ENCODE measurements at regions not wholly inside any gene's neighbourhood (a gene's known extent, or its start where the extent isn't known, plus 50 kb on each side); places are given as distances from the start of the nearest gene placed in this dataset.

- DNase-seq (ENCODE audit: extremely low spot score): no peak
- TF ChIP-seq, protein P1, sequence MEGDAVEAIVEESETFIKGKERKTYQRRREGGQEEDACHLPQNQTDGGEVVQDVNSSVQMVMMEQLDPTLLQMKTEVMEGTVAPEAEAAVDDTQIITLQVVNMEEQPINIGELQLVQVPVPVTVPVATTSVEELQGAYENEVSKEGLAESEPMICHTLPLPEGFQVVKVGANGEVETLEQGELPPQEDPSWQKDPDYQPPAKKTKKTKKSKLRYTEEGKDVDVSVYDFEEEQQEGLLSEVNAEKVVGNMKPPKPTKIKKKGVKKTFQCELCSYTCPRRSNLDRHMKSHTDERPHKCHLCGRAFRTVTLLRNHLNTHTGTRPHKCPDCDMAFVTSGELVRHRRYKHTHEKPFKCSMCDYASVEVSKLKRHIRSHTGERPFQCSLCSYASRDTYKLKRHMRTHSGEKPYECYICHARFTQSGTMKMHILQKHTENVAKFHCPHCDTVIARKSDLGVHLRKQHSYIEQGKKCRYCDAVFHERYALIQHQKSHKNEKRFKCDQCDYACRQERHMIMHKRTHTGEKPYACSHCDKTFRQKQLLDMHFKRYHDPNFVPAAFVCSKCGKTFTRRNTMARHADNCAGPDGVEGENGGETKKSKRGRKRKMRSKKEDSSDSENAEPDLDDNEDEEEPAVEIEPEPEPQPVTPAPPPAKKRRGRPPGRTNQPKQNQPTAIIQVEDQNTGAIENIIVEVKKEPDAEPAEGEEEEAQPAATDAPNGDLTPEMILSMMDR (IDR thresholded peaks at IDR 0.05; ENCODE audit: control extremely low read depth, extremely low read depth, low read depth, missing control alignments): no peak
- ChIA-PET POLR2A (no interaction called here), CTCF (interaction anchor here (1.2 kb wide), 1 partner anchor 36 kb away, joined by 3 read pairs; no protein-coding TSS in a partner anchor)
Observed at GRCh38 chr17:51496378-51496777, 236.0 kb downstream of the UTP18 start.

- POLR2A ChIA-PET: no interaction called here
- DNase-seq (ENCODE audit: extremely low spot score): no peak
- TF ChIP-seq, protein P1 (IDR thresholded peaks at IDR 0.05; ENCODE audit: control extremely low read depth, extremely low read depth, low read depth, missing control alignments): no peak
- CTCF ChIA-PET: interaction anchor here (0.9 to 1.6 kb wide), 3 partner anchors 10 to 116 kb away, joined by 3 to 5 read pairs (median 4); no protein-coding TSS in a partner anchor
Observed at GRCh38 chr17:51499897-51500296, 239.6 kb downstream of the UTP18 start.

DNA sequence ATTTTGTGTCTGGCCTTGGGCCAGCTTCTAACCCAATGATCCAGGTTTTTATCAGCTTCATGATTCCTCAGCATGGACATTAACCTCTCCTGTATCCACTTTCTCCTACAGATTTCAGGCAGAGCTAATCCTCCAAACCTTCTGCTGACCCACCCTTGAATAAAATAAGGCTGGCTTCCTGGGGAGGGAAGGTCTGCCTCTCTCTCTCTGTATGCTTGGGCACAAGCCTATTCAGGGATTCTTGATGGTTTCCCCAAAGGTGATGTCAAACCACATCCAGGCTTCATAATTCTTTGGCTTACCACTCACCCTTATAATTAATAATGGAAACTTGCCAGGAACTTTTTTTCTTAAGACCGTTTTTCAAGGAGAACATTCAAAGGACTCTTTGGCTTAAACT is 240.1 kb downstream of the UTP18 start:
- ChIA-PET POLR2A (no interaction called here), CTCF (interaction anchor here (1.2 to 1.6 kb wide), 2 partner anchors 11 to 36 kb away, joined by 4 to 5 read pairs; no protein-coding TSS in a partner anchor)
- TF ChIP-seq, protein P1 (IDR thresholded peaks at IDR 0.05; ENCODE audit: control extremely low read depth, extremely low read depth, low read depth, missing control alignments): no peak

GRCh38 chr17:51505450-51505849 is 245.1 kb downstream of the UTP18 start:
- no peak for DNase-seq (ENCODE audit: extremely low spot score)
- ChIA-PET CTCF (no interaction called here), POLR2A (no interaction called here)
- TF ChIP-seq, protein P1 (IDR thresholded peaks at IDR 0.05; ENCODE audit: control extremely low read depth, extremely low read depth, low read depth, missing control alignments): no peak

More for the DNA sequence above, 240.1 kb downstream of the UTP18 start:
- no peak for DNase-seq (ENCODE audit: extremely low spot score)

DNA sequence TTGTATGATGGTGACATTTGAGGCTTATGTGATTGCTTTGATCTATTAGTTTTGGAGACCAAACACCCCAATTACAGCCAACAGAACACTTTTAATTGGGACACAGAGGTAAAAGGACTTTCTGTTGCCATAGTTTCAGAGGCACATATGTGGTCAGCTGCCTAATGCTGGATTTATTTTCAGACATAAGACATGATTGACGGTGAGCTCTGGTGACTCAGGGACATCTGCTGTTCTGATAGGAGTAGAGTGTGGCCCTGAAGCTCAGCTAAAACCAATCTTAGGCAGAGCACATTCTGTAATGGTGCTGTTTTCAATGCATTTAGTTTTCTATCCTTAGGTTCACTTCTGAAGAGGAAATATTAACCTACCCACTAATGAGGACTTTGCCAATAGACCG is 247.1 kb downstream of the UTP18 start:
- DNase-seq (ENCODE audit: extremely low spot score): no peak
- TF ChIP-seq, protein P1 (IDR thresholded peaks at IDR 0.05; ENCODE audit: control extremely low read depth, extremely low read depth, low read depth, missing control alignments): no peak

DNA sequence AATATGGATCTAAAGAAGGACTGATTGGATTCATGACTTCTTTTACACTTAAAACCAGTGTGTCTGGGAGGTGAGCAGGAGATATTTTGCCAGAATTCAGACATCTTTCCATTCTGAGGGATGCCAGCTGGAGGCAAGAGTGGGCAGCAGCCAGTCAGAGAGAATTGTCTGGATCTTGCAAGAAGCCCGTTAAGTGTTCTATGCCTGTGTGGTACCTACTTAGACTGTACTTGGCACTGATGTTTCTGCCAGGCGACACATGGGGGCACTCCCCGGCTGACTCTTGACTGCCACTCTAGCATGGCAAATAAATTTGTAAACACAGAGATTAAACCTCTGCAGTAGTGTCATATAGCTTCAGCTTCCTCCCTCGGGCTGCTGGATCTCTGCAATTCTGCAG is 247.7 kb downstream of the UTP18 start:
- TF ChIP-seq, protein P1 (IDR thresholded peaks at IDR 0.05; ENCODE audit: control extremely low read depth, extremely low read depth, low read depth, missing control alignments): no peak
- CTCF ChIA-PET: no interaction called here
- POLR2A ChIA-PET: no interaction called here
- no peak for DNase-seq (ENCODE audit: extremely low spot score)

More for the DNA sequence above, 247.1 kb downstream of the UTP18 start:
- POLR2A ChIA-PET: no interaction called here
- CTCF ChIA-PET: no interaction called here

All from GM10248 (cell line).